HG03457 (cell line): ENCODE measurements at regions not wholly inside any gene's neighbourhood (a gene's known extent, or its start where the extent isn't known, plus 50 kb on each side); places are given as distances from the start of the nearest gene placed in this dataset.

Experiments
- ATAC-seq: cut with Tn5 transposase; IDR thresholded peaks from one replicate; pipeline ENCODE4 v1.9.1; 2021; ENCODE audit warnings: moderate number of reproducible peaks; ENCODE audit not compliant: unreplicated experiment

GRCh38 chr15:95346721-95347475, 983.6 kb upstream of the NR2F2 start:
- no peak for ATAC-seq

GRCh38 chr15:95347837-95348236, 982.7 kb upstream of the NR2F2 start:
- ATAC-seq, result no peak

- ATAC-seq, result no peak
Observed at GRCh38 chr15:95350908-95351307, 979.6 kb upstream of the NR2F2 start.

- ATAC-seq, result no peak
Observed at GRCh38 chr15:95352631-95353187, 977.8 kb upstream of the NR2F2 start.

GRCh38 chr15:95353512-95353911, 977.0 kb upstream of the NR2F2 start:
- ATAC-seq, result no peak

- no peak for ATAC-seq
Observed at GRCh38 chr15:95359966-95360365, 970.5 kb upstream of the NR2F2 start.

GRCh38 chr15:95362306-95362705, 968.2 kb upstream of the NR2F2 start:
- no peak for ATAC-seq

- ATAC-seq, result no peak
Observed at GRCh38 chr15:95363646-95364045, 966.9 kb upstream of the NR2F2 start.

GRCh38 chr15:95365511-95366107, 964.9 kb upstream of the NR2F2 start:
- no peak for ATAC-seq

- no peak for ATAC-seq
Observed at GRCh38 chr15:95368191-95368590, 962.3 kb upstream of the NR2F2 start.

GRCh38 chr15:95368755-95369601, 961.5 kb upstream of the NR2F2 start:
- no peak for ATAC-seq

- no peak for ATAC-seq
Observed at GRCh38 chr15:95370291-95370690, 960.2 kb upstream of the NR2F2 start.

GRCh38 chr15:95371664-95372063, 958.8 kb upstream of the NR2F2 start:
- no peak for ATAC-seq

- ATAC-seq, result no peak
Observed at GRCh38 chr15:95375281-95375680, 955.2 kb upstream of the NR2F2 start.

- no peak for ATAC-seq
Observed at GRCh38 chr15:95377258-95377852, 953.1 kb upstream of the NR2F2 start.

- no peak for ATAC-seq
Observed at GRCh38 chr15:95394186-95395067, 936.1 kb upstream of the NR2F2 start.

- no peak for ATAC-seq
Observed at GRCh38 chr15:95400428-95400827, 930.1 kb upstream of the NR2F2 start.

GRCh38 chr15:95401587-95401986, 928.9 kb upstream of the NR2F2 start:
- no peak for ATAC-seq

GRCh38 chr15:95405447-95405846, 925.1 kb upstream of the NR2F2 start:
- ATAC-seq, result no peak

GRCh38 chr15:95407534-95407933, 923.0 kb upstream of the NR2F2 start:
- no peak for ATAC-seq
